ENCODE measurements at regions not wholly inside any gene's neighbourhood (a gene's known extent, or its start where the extent isn't known, plus 50 kb on each side); places are given as distances from the start of the nearest gene placed in this dataset.

DNA sequence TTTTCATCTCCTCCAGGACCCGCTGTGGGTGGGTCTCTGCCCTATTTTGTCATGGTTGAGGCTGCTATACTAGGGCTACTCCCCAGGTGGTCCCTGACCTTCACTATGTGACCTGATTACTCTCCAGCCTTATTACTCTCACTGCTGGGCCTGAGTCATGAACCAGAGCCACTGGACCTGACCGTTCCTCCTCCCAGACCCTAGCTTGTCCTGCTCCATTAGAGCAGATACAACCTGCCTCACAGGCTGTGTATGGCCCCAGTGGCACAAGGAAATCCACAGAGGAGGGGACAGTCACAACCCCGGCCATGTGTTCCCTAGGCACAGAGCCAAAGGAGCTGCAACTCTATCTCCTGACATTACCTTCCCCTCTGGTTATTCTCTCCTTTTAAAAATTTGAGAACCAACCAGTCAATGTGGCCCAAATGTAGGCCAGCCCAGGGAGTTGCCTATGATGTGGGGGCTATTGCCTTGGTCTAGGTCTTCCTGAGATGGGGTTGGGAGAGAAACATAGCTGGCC, 96.0 kb upstream of the FSTL4 start:
- Histone ChIP-seq H3K4me3 (no peak overlapping the region), H2AFZ (ENCODE audit: control insufficient read depth, low read depth, low read length) (no peak overlapping the region), H3K9ac (ENCODE audit: control insufficient read depth, insufficient read depth, low read length) (no peak overlapping the region), H3K4me1 (ENCODE audit: control insufficient read depth, insufficient read depth, low read length) (no peaks in the 10 kb centered on the region), H3K27me3 (replicated peaks in 1 of 2; ENCODE audit: control insufficient read depth in 2 of 2, insufficient read depth in 2 of 2, low read length in 1 of 2) (peaks cover 0 to 4% of the 10 kb centered on the region in 2 experiments; a peak in 2 of 4 replicates), H3K9me3 (replicated peaks; ENCODE audit: control insufficient read depth, insufficient read depth, low read length) (no peaks in the 10 kb centered on the region), H3K27ac (ENCODE audit: control insufficient read depth, insufficient read depth) (no peak overlapping the region), H3K4me2 (ENCODE audit: control insufficient read depth, insufficient read depth) (no peak overlapping the region), H3K79me2 (ENCODE audit: control insufficient read depth, insufficient read depth, low read length) (no peaks in the 10 kb centered on the region), H4K20me1 (ENCODE audit: control insufficient read depth, insufficient read depth) (no peaks in the 10 kb centered on the region; the same call in 1 of the 2 replicates), H3K36me3 (ENCODE audit: control insufficient read depth in 2 of 2, insufficient read depth in 2 of 2, low read length in 1 of 2) (no peaks in the 10 kb centered on the region)
- BruUV-seq (replicated peaks), result no TSS peak
- no peak for FAIRE-seq
- ATAC-seq, result no peak
- ChIA-PET SMC1A (ENCODE audit: uncharacterized antibody, unreplicated experiment) (no interaction called here), POLR2A (no interaction called here), CTCF (no interaction called here), RAD21 (ENCODE audit: unreplicated experiment) (no interaction called here)
- in situ Hi-C loops (cut with MboI) (no loop called here), intact Hi-C loops (cut with micrococcal nuclease; ENCODE audit: unreplicated experiment) (no loop called here)
- WGBS (ENCODE audit: insufficient coverage, insufficient replicate concordance, low lambda C conversion rate, missing lambda C conversion rate), result 3% methylated on average over 3 of the region's 3 CpGs
- DNase-seq (ENCODE audit: low read depth, low spot score), result no peak
- TF ChIP-seq, protein P1, sequence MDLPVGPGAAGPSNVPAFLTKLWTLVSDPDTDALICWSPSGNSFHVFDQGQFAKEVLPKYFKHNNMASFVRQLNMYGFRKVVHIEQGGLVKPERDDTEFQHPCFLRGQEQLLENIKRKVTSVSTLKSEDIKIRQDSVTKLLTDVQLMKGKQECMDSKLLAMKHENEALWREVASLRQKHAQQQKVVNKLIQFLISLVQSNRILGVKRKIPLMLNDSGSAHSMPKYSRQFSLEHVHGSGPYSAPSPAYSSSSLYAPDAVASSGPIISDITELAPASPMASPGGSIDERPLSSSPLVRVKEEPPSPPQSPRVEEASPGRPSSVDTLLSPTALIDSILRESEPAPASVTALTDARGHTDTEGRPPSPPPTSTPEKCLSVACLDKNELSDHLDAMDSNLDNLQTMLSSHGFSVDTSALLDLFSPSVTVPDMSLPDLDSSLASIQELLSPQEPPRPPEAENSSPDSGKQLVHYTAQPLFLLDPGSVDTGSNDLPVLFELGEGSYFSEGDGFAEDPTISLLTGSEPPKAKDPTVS (IDR thresholded peaks at IDR 0.05; ENCODE audit: low read depth, low read length), result no peak
- TF ChIP-seq CEBPB (IDR thresholded peaks at IDR 0.05; ENCODE audit: borderline replicate concordance in 1 of 2, low read depth in 2 of 2, low read length in 2 of 2) (no peak), SUPT20H (IDR thresholded peaks at IDR 0.05; ENCODE audit: borderline replicate concordance, control insufficient read depth, low read depth, low read length) (no peak), RELB (IDR thresholded peaks at IDR 0.05; ENCODE audit: low read depth) (no peak), PML (IDR thresholded peaks at IDR 0.05; ENCODE audit: low read length) (no peak), MEF2B (IDR thresholded peaks at IDR 0.05; ENCODE audit: partially characterized antibody, poor library complexity, severe bottlenecking) (no peak), RUNX3 (IDR thresholded peaks at IDR 0.05; ENCODE audit: low read length) (no peak), CHD2 (IDR thresholded peaks at IDR 0.05; ENCODE audit: borderline replicate concordance, low read depth, low read length) (no peak), RCOR1 (conservative IDR thresholded peaks at IDR 0.05; ENCODE audit: low read depth, low read length) (no peak), ZBTB4 (CRISPR knock-in tag; IDR thresholded peaks at IDR 0.05) (no peak), SMAD1 (IDR thresholded peaks at IDR 0.05; ENCODE audit: low read depth, partially characterized antibody) (no peak), CREM (IDR thresholded peaks at IDR 0.05; ENCODE audit: low read depth) (no peak), DPF2 (IDR thresholded peaks at IDR 0.05) (no peak), IKZF1 (conservative IDR thresholded peaks at IDR 0.05) (no peak)
- TF ChIP-seq, protein P2, sequence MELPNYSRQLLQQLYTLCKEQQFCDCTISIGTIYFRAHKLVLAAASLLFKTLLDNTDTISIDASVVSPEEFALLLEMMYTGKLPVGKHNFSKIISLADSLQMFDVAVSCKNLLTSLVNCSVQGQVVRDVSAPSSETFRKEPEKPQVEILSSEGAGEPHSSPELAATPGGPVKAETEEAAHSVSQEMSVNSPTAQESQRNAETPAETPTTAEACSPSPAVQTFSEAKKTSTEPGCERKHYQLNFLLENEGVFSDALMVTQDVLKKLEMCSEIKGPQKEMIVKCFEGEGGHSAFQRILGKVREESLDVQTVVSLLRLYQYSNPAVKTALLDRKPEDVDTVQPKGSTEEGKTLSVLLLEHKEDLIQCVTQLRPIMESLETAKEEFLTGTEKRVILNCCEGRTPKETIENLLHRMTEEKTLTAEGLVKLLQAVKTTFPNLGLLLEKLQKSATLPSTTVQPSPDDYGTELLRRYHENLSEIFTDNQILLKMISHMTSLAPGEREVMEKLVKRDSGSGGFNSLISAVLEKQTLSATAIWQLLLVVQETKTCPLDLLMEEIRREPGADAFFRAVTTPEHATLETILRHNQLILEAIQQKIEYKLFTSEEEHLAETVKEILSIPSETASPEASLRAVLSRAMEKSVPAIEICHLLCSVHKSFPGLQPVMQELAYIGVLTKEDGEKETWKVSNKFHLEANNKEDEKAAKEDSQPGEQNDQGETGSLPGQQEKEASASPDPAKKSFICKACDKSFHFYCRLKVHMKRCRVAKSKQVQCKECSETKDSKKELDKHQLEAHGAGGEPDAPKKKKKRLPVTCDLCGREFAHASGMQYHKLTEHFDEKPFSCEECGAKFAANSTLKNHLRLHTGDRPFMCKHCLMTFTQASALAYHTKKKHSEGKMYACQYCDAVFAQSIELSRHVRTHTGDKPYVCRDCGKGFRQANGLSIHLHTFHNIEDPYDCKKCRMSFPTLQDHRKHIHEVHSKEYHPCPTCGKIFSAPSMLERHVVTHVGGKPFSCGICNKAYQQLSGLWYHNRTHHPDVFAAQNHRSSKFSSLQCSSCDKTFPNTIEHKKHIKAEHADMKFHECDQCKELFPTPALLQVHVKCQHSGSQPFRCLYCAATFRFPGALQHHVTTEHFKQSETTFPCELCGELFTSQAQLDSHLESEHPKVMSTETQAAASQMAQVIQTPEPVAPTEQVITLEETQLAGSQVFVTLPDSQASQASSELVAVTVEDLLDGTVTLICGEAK (IDR thresholded peaks at IDR 0.05; ENCODE audit: borderline replicate concordance), result no peak
